Sciatic nerve (tissue), 2 donors: ENCODE measurements at regions not wholly inside any gene's neighbourhood (a gene's known extent, or its start where the extent isn't known, plus 50 kb on each side); places are given as distances from the start of the nearest gene placed in this dataset.
A peak's percentile ranks its signal among the peaks of the same experiment; 100 is the strongest.

Source experiments
- ATAC-seq: fragments of 200-7000 bp; cut with Tn5 transposase; one replicate; pipeline ENCODE4 v1.9.1; 2020; ENCODE audit warnings: mild to moderate bottlenecking, moderate library complexity
- DNase-seq: peaks from one replicate; pipeline ENCODE4 v3.0.0-alpha.2; 2020; ENCODE audit warnings: low spot score
- intact Hi-C: fragments of 100-400 bp; cut with DNase I; formaldehyde crosslinking; loops from one replicate; pipeline ENCODE4 v1.14.2; 2022
- donor health status: DM: no; HTN: no; CAD: no.
- donor health status: DM: no; HTN: no; CAD: no.

- intact Hi-C loops, result loop anchor here (5.0 kb wide), 1 partner anchor 426 kb away; no protein-coding TSS in a partner anchor
- ATAC-seq (peak; percentile 91), DNase-seq (peak; percentile 92)
These were observed 89.4 kb downstream of the LINGO1 start for GRCh38 chr15:77543159-77543882.

- ATAC-seq (no peak), DNase-seq (no peak)
- intact Hi-C loops, result loop anchor here (5.0 kb wide), 1 partner anchor 425 kb away; no protein-coding TSS in a partner anchor
These were observed 90.2 kb downstream of the LINGO1 start for GRCh38 chr15:77542491-77543001.

- intact Hi-C loops, result loop anchor here (5.0 kb wide), 1 partner anchor 424 kb away; no protein-coding TSS in a partner anchor
- DNase-seq, result peak; percentile 75
- peak; percentile 52 for ATAC-seq
These were observed 91.1 kb downstream of the LINGO1 start for GRCh38 chr15:77541421-77542181.

- ATAC-seq (no peak), DNase-seq (no peak)
- intact Hi-C loops, result loop anchor here (5.0 kb wide), 1 partner anchor 423 kb away; no protein-coding TSS in a partner anchor
These were observed 92.2 kb downstream of the LINGO1 start for GRCh38 chr15:77540312-77541060.

GRCh38 chr15:77538793-77539497, 93.8 kb downstream of the LINGO1 start:
- ATAC-seq (no peak), DNase-seq (no peak)
- intact Hi-C loops, result no loop called here

GRCh38 chr15:77538027-77538451, 94.7 kb downstream of the LINGO1 start:
- DNase-seq, result peak; percentile 80
- ATAC-seq, result peak; percentile 80
- intact Hi-C loops, result no loop called here

- intact Hi-C loops, result no loop called here
- DNase-seq (peak; percentile 25), ATAC-seq (no peak)
These were observed 95.7 kb downstream of the LINGO1 start for GRCh38 chr15:77537006-77537405.

GRCh38 chr15:77535845-77536244, 96.9 kb downstream of the LINGO1 start:
- DNase-seq (peak; percentile 52), ATAC-seq (no peak)
- intact Hi-C loops, result no loop called here
